ENCODE measurements at regions not wholly inside any gene's neighbourhood (a gene's known extent, or its start where the extent isn't known, plus 50 kb on each side); places are given as distances from the start of the nearest gene placed in this dataset.
"Not testable (repeated sequence)": the region's sequence is repeated elsewhere in the genome, so short reads cannot be mapped to it uniquely, and the experiment has no call there.

GRCh38 chr4:23068287-23068686 lies 375.6 kb downstream of the GBA3 start:
- no peak for DNase-seq

GRCh38 chr4:23062188-23062587 lies 369.5 kb downstream of the GBA3 start:
- DNase-seq: no peak

- no peak for DNase-seq
Measured at GRCh38 chr4:23061431-23061830, 368.7 kb downstream of the GBA3 start.

- DNase-seq: no peak
Measured at GRCh38 chr4:23060776-23061175, 368.0 kb downstream of the GBA3 start.

GRCh38 chr4:23058165-23058776 lies 365.5 kb downstream of the GBA3 start:
- DNase-seq: no peak

GRCh38 chr4:23041501-23041900 lies 348.8 kb downstream of the GBA3 start:
- DNase-seq: no peak

- no peak for DNase-seq
Measured at GRCh38 chr4:23040539-23040938, 347.8 kb downstream of the GBA3 start.

- no peak for DNase-seq
Measured at GRCh38 chr4:23039818-23040217, 347.1 kb downstream of the GBA3 start.

GRCh38 chr4:23038626-23039491 lies 346.1 kb downstream of the GBA3 start:
- no peak for DNase-seq

- no peak for DNase-seq
Measured at GRCh38 chr4:23036921-23037495, 344.3 kb downstream of the GBA3 start.

- DNase-seq: no peak
Measured at GRCh38 chr4:23036503-23036902, 343.8 kb downstream of the GBA3 start.

GRCh38 chr4:23035521-23036056 lies 342.9 kb downstream of the GBA3 start:
- DNase-seq: no peak

- DNase-seq: no peak
Measured at GRCh38 chr4:23034731-23035130, 342.0 kb downstream of the GBA3 start.

- DNase-seq: no peak
Measured at GRCh38 chr4:23033796-23034195, 341.1 kb downstream of the GBA3 start.

GRCh38 chr4:23028875-23029274 lies 336.1 kb downstream of the GBA3 start:
- no peak for DNase-seq

- DNase-seq: no peak
Measured at GRCh38 chr4:23023666-23024065, 330.9 kb downstream of the GBA3 start.

- DNase-seq: no peak
Measured at GRCh38 chr4:23023121-23023520, 330.4 kb downstream of the GBA3 start.

GRCh38 chr4:23022032-23022431 lies 329.3 kb downstream of the GBA3 start:
- DNase-seq: no peak

GRCh38 chr4:23021040-23021439 lies 328.3 kb downstream of the GBA3 start:
- no peak for DNase-seq

GRCh38 chr4:23020399-23020798 lies 327.7 kb downstream of the GBA3 start:
- DNase-seq: not testable (repeated sequence)

- DNase-seq: no peak
Measured at GRCh38 chr4:23016981-23017380, 324.2 kb downstream of the GBA3 start.

- DNase-seq: no peak
Measured at GRCh38 chr4:23015821-23016220, 323.1 kb downstream of the GBA3 start.

GRCh38 chr4:23009093-23009492 lies 316.4 kb downstream of the GBA3 start:
- no peak for DNase-seq

- DNase-seq: no peak
Measured at GRCh38 chr4:23006756-23007155, 314.0 kb downstream of the GBA3 start.

All from retina (tissue), 1 donor.